ENCODE measurements at regions not wholly inside any gene's neighbourhood (a gene's known extent, or its start where the extent isn't known, plus 50 kb on each side); places are given as distances from the start of the nearest gene placed in this dataset.

GRCh38 chr11:7858006-7858405 is 61.3 kb upstream of the OR5P2 start:
- Histone ChIP-seq H2BK120ac (replicated peaks; ENCODE audit: low read depth, low read length) (no peak overlapping the region), H3K79me2 (ENCODE audit: control insufficient read depth in 1 of 2, insufficient read depth in 2 of 2, low read length in 2 of 2) (no peaks in the 10 kb centered on the region), H4K20me1 (replicated peaks in 1 of 2; ENCODE audit: control insufficient read depth in 1 of 2, insufficient read depth in 2 of 2, low read length in 2 of 2) (no peaks in the 10 kb centered on the region), H3K4me3 (ENCODE audit: extremely low read depth in 1 of 4, insufficient read depth in 2 of 4, low read depth in 3 of 4, low read length in 4 of 4) (no peak overlapping the region), H3K27ac (ENCODE audit: low read depth, low read length) (no peak overlapping the region), H3K9me3 (ENCODE audit: insufficient read depth in 2 of 2, low read depth in 1 of 2, low read length in 1 of 2) (peaks cover 0 to 2% of the 10 kb centered on the region in 2 experiments; a peak in 1 of 4 replicates), H3K79me1 (ENCODE audit: low read depth, low read length) (no peaks in the 10 kb centered on the region), H2BK15ac (ENCODE audit: low read length) (no peak overlapping the region), H2AK5ac (ENCODE audit: low read depth, low read length) (no peak overlapping the region), H2BK20ac (ENCODE audit: low read length) (no peak overlapping the region), H4K8ac (ENCODE audit: extremely low read depth, insufficient read depth, low read length) (no peak overlapping the region), H3K4me1 (replicated peaks in 1 of 4; ENCODE audit: control insufficient read depth in 3 of 4, insufficient read depth in 4 of 4, low read length in 3 of 4) (no peaks in the 10 kb centered on the region), H3K36me3 (ENCODE audit: control insufficient read depth in 2 of 4, insufficient read depth in 4 of 4, low read length in 3 of 4) (no peaks in the 10 kb centered on the region; a peak in 1 of 8 replicates), H2BK12ac (ENCODE audit: low read depth, low read length) (no peak overlapping the region), H3K23me2 (ENCODE audit: low read depth, low read length) (no peaks in the 10 kb centered on the region; the same call in 1 of the 2 replicates), H3K56ac (replicated peaks; ENCODE audit: insufficient read length, low read depth, low read length) (no peak overlapping the region), H3K4me2 (ENCODE audit: insufficient read depth in 1 of 2, low read depth in 2 of 2, low read length in 2 of 2) (no peak overlapping the region), H3K23ac (ENCODE audit: insufficient read length) (no peak overlapping the region), H4K5ac (ENCODE audit: insufficient read length, low read depth, low read length) (no peak overlapping the region), H2AFZ (ENCODE audit: low read length) (no peak overlapping the region), H3K4ac (replicated peaks; ENCODE audit: insufficient read length, low read depth, low read length) (no peak overlapping the region), H3K9ac (replicated peaks in 1 of 4; ENCODE audit: extremely low read depth in 1 of 4, low read depth in 3 of 4, low read length in 3 of 4) (no peak overlapping the region), H3K27me3 (replicated peaks in 1 of 4; ENCODE audit: control insufficient read depth in 3 of 4, extremely low read depth in 1 of 4, insufficient read depth in 3 of 4, low read length in 3 of 4) (no peaks in the 10 kb centered on the region), H2BK5ac (ENCODE audit: low read depth, low read length) (no peak overlapping the region), H3K18ac (ENCODE audit: extremely low read depth, low read length) (no peak overlapping the region), H4K91ac (replicated peaks; ENCODE audit: insufficient read length, low read length) (no peak overlapping the region), H3K14ac (ENCODE audit: insufficient read length) (no peak overlapping the region)
- ChIA-PET CTCF (ENCODE audit: partially characterized antibody) (interaction anchor here (0.8 to 1.2 kb wide), 2 partner anchors 9 to 170 kb away, joined by 3 read pairs; no protein-coding TSS in a partner anchor), POLR2A (ENCODE audit: partially characterized antibody) (interaction anchor here (1.0 kb wide), 1 partner anchor 19 kb away, joined by 3 read pairs; no protein-coding TSS in a partner anchor)
- no peak for TF ChIP-seq ATF2 (IDR thresholded peaks at IDR 0.05; ENCODE audit: low read length)
- no peak for TF ChIP-seq RNF2 (IDR thresholded peaks at IDR 0.05; ENCODE audit: borderline replicate concordance, low read depth, low read length, missing control alignments, poor library complexity, severe bottlenecking)
- TF ChIP-seq TAF1 (IDR thresholded peaks at IDR 0.05; ENCODE audit: low read depth, low read length): no peak
- TF ChIP-seq TEAD4 (IDR thresholded peaks at IDR 0.05; ENCODE audit: low read depth, low read length): no peak
- no peak for TF ChIP-seq TBP (IDR thresholded peaks at IDR 0.05; ENCODE audit: low read depth, low read length)
- DNase-seq (ENCODE audit: low read depth in 1 of 2, low spot score in 2 of 2) (no peak), FAIRE-seq (no peak)
- WGBS, 2 experiments (ENCODE audit: extremely low coverage in 1 of 2, insufficient coverage in 1 of 2, insufficient read length in 1 of 2, insufficient replicate concordance in 2 of 2, low coverage in 1 of 2, low lambda C conversion rate in 2 of 2, missing lambda C conversion rate in 1 of 2): 88% methylated on average over 7 of the region's 7 CpGs; no CpG with 5 or more reads in 1 of the 2 experiments

All from H1 (cell line).